DMS53 (cell line): ENCODE measurements at regions not wholly inside any gene's neighbourhood (a gene's known extent, or its start where the extent isn't known, plus 50 kb on each side); places are given as distances from the start of the nearest gene placed in this dataset.
"Not testable (repeated sequence)": the region's sequence is repeated elsewhere in the genome, so short reads cannot be mapped to it uniquely, and the experiment has no call there.

Experiments used
- DNase-seq: peaks from one replicate; lab custom pipeline; 2025; lab: John Stamatoyannopoulos, UW

DNA sequence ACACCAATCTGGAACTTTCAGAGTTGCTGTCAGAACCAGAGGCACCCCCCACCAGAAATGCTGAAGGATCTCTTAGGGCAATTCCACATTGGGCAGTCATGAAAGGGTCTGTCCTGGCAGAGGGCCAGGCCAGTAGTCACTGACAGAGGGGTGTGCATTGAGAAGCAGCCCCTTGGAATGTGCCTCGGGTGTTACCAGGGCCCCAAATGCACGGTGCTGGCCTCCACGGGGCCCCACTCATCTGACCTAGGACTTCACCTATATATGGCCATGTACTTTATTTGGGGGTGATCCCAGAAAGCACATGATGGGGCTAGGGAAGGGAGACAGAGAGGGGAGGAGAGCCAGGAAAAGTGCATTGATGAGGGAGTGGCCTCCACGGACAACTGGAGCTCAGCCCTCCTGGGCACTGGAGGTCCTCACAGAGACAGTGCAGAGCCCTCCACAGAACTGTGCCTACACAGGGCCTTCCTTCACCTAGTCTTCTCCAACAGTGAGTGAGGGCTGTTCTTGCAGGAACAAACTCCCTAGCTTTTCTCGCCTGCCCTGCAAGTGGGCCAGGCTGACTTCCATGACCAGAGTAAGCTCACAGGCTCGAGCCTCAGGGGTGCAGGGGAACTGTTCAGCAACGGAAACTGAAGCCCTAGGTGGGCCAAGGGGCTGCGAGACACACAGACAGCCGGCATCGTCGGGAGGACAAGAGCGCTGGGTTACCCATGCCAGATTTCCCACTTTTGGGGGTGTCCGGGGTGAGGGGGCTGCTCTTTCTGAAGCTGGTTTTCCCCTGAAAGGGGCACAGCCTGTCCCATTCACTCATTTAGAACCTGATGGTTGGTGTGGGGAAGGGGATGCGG lies 136.2 kb downstream of the HMX1 start:
- no peak for DNase-seq

DNA sequence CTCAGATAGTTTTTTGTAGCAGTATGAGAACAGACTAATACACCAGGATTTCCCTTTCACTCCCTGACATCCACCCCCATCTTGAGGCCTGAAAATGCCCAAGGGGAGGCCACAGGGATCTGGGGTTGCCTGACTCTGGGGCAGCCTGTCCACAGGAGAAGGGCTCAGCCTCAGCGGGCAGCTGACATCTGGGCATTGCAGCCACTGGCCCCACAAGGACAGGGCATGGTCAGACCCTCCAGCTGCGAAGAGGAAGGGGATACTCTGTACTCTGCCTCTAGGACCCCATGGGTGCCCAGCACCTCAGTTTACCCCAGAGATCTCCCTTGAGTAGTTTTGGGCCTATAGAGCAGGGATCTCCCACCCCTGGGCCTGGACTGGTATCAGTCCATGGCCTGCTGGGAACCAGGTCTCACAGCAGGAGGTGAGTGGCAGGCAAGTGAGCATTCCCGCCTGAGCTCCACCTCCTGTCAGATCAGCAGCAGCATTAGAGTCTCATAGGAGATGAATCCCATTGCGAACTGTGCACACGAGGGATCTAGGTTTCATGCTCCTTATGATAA lies 138.9 kb downstream of the HMX1 start:
- no peak for DNase-seq

DNA sequence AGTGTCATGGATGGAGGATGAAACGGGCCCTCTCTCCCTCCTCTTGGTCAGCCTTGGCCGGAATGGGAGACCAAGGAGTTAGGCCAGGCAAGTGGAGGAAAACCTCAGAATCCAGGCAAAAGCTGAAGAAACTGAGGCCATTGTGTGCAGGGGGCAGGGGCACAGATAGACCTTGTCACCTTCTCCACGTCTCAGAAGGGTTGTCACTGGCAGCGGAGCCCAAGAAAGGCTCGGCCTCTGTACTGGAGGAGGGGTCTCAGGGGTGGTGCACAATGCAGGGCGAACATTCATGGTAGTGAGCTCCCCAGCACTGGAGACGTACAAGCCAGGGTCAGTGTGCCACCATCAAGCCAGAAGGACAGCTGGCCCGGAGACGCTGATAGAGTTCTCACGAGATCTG lies 139.5 kb downstream of the CPZ start:
- DNase-seq: no peak

DNA sequence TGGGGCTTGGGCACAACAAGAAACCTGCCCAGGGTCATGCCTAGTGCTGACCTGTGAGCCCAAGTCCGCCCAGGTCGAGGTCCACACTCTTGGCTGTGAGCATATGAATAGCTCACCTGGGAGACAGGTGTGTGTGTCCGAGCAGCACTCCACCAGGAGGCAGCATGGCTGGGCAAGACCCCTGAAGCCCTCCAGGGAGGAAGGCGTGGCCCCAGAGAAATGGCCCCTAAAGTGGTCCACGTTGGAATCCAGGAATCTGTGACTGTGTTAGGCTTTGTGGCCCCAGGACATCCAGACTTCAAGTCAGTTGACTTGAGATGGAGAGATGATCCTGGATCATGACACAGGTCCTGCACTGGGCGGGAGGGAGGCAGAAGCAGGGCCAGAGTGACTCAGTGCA lies 138.8 kb downstream of the CPZ start:
- no peak for DNase-seq

DNA sequence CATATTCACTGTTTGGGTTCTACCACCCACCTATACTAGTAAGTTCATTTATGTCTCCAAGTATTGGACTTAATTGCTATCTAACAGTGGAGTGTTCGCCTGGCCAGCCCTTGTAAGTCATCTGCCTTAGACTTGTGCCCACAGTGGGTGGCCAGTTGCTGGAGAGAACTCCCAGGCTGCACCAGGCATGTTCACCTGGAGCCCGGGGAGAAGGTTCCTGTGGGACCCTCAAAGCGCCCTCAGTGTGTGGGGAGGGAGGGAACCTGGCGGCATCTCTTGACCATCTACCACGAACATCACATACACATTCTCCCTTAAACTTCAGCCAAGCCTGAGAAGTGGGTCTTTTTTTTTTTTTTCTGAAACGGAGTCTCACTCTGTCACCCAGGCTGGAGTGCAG lies 138.1 kb downstream of the CPZ start:
- DNase-seq: no peak

DNA sequence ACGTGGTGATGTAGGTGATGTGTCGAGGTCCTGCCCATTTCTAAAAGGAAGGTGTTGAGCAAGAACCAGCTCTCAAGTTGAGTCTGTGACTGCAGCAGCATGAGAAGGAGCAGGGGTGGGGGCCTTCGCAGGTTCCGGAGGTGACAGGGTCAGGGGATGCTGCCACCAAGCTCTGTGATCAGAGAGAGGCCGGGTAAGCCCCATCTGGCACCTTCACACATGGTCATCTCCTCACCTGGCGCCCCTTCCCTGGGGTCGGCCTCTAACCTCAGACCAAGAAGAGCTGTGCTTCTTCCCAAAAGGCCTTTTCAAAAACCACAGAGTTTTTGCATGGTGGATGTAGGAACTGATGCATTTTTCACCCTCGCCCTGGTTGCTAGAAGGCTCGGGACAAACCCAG lies 137.6 kb downstream of the CPZ start:
- no peak for DNase-seq

DNA sequence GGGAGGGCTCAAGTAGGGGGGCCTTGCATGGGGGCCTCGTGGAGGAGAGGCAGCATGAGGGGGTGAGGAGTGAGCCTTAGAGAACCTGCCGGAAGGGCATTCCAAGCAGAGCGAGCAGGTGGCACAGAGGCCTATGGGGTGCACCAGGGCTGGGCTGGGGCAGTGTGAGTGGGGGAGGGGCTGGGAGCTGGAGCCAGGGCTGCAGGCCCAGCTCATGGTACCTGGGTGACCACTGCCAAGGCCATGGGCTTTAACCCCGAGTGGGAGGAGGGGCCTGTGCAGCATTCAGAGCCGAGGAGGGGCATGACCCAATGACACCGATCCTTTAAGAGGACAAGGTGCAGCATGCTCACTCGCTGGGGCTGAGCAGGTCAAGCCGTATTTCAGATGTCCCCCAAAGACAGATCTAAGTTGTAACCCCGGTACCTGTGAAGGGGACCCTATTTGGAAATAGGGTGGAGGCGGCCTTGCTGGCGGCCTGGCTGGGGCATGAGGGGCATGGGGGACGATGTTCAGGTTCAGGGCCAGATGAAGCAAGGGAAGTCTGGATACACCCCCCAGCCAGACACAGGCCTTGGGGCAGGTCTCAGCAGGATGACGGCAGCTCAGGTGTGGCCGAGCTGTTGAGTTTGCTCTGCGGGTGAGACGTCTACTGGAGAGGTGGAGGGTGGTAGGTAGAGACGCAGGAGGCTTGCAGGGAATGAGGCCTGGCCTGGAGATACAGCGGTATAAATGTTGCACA lies 137.0 kb downstream of the CPZ start:
- DNase-seq: no peak

DNA sequence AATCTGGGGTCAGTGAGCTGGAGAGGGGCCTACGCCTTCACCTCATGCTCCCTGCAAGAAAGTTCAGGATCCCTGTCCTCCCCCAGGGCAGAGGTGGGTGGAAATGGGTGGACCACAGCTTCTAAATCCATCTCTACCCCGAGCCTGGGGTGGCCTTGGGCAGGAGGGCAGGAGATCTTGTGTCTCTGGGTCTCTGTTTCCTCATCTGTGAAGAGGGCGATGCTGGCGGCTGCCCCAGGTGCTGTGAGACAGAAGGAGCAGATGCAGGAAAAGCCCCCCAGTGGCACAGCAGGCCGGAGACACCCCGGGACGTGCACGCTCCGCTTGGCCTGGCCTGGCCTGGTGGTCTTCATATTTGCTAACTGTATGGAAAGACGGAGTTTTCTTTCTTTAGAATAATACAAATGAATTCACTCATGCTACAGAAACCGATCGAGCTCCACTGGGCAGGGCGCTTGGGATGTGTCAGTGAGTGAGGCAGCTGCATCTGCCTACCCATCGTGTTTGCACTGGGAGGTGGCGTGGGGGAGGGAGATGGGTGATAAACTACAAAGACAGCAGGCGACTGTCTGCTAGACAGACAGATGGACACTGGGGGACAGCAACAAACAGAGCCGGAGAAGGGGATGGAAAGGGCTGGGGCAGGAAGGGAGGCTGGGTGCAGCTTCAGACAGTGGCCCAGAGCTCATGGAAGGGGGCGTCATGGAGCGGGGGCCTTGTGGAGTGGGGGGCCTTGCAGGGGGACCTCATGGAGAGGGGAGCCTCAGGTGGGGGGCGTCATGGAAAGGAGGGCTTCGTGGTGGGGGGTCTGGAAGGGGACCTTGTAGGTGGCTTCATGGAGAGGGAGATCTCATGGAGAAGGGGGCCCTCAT lies 136.2 kb downstream of the CPZ start:
- no peak for DNase-seq

DNA sequence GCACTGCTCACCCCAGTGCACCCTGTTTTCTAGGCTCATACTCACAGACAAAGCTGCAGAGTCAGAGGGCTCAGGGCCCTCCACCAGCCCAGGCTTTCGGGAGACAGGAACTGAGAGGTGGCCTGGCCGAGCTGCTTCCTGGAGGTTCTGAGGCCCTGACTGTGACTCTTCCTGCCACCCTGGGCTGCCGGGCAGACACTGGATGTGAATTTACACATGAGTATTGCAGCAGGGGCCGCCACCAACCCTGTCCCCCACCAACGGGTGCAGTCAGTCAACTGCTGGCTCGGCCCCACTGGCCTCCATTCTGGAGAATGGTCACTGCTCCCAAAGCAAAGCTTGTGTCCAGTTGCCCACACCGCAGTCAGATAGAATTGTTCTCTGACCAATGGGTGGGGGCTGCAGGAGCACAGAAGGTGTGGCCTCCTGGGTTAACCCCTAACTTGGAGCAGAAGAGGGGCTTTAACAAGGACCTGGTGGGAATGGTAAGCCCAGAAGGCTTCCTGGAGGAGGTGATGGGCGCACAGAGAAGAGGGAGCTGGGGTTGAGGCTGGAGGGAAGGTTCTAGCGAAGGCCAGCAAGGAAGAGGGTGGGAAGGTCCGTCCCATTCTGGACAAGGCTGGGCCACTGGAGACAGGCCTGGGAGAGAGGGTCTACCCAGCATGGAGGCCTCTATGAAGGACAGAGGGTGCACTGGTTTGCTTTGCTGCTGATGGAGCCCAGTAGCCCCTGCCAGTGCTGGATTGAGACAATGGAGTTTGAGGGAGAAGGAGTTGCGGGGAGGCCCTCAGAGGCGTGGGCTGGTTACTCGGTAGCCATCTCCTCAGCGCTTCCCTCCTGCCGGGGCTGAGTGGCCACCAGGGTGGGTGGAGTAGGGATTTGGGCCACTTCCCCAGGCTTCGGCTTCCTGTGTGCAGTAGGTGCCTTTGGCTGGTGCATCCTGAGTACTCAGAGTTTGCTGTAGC lies 135.3 kb downstream of the CPZ start:
- no peak for DNase-seq

DNA sequence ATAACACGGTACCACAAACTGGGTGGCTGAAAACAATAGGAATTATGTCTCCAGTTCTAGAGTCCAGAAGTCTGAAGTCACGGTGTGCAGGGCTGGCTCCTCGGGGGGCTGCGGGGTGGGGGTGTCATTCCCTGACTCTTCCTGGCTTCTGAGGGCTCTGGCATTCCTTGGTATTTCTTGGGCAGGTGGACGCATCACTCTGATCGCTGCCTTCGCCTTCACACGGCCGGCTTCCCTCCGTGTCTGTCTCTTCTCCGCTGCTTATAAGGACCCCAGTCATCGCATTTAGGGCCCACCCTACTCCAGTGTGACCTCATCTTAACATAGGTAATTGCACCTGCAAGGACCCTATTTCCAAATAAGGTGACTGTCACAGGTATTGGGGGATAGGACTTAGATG lies 134.6 kb downstream of the CPZ start:
- DNase-seq: no peak

DNA sequence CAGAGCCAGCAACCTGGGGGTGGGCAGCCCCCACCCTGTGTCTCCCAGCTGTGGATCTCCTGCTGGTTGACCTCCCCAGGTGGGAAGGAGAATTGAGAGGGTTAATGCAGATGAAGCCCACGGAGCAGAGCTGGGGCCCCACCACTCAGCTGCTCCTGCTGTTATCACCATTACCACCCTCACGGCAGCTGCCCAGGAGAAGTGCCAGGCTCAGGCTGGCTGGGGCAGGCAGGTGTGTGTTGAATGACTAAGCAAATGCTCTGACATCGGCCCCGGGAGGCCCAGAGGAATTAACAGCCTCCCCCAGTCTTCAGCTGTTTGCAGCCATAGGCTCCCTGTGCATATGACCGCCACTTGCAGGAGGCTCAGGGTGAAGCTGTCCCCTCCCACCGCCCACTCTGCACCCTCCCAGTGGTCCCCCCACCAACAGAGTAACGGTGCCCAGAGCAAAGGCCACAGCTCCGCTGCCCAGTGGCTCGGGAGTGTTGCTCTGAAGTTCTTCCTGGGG lies 133.8 kb downstream of the CPZ start:
- no peak for DNase-seq

DNA sequence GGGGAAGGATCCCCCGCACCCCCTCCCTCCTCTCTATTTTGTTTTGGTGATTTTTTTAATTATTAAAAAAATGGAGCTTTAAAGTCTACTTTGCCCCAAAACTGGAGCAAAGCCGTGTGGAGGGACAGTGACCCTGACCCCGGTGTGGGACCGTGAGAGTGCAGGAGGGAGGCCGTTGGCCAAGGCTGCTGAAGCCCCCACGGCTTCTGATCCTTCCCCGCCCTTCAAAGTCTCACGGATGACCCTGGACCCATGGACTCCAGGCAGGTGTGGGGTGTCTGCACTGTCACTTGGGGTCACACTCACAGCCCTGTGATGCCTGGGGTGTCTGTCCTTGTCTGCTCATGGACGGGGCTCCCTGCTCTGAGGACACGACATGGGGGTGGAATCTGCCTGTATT lies 133.3 kb downstream of the CPZ start:
- no peak for DNase-seq

DNA sequence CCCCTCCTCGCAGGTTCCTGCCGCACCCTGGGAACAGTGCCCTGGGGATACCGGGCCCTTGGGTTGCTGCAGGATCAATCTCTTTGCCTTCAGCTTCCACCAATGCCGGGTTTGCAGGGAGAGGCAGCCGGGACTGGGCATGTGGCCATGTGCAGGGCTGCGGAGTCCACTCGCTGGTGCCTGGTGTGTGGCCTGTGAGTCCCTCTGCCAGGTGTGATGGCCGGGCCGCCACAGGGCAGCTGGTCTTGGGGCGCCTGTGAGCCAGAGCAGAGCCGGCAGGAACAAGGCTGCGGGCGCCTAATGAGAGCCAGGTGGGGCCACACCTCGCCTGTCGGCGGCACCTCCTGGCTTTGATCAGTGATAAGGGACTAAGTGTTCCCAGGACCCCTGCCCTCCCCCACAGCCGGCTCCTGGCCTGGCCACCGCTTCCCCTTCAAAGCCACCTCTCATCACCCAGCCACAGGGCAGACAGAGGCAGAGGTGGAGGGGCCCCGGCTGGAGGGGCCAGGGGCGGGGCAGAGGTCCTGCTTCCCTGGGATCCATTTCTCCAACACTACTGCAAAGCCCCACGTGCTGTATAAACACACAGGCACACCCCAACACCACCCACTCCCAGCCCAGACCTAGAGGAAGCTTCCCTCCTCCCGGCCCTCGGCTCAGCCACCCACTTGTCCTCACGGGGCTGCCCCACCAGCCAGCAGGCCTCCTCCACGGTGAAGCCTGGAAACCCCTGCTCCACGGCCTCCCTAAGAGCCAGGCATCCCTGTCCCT lies 132.7 kb downstream of the CPZ start:
- no peak for DNase-seq

DNA sequence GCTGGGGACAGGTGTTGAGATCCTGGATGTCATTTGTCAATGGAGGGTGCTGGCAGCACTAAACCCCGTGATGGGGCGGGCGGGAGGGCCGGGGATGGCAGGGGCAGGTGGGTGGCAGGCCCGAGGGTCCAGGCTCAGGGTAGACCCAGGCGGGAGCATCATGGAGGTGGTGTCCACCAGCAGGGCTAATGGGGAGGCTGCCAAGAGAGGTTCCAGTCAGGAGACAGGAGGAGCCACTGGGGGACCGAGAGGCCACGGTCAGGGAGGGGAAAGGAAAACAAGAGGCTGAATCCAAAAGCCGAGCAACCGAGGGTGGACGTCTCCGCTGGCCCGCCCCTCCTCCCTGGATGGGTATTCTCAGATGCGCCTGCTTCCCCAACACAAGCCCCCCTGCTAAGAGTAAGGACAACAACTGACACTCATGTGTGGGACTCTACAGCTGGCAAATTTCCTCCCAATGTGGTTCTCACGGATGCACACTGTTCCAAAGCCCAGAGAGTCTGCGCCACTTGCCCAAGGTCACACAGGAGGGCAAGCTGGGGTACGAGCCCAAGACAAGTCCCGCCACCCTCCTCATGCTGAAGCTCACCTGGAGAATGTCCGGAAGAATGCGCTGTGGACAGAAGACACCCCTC lies 132.0 kb downstream of the CPZ start:
- DNase-seq: no peak

DNA sequence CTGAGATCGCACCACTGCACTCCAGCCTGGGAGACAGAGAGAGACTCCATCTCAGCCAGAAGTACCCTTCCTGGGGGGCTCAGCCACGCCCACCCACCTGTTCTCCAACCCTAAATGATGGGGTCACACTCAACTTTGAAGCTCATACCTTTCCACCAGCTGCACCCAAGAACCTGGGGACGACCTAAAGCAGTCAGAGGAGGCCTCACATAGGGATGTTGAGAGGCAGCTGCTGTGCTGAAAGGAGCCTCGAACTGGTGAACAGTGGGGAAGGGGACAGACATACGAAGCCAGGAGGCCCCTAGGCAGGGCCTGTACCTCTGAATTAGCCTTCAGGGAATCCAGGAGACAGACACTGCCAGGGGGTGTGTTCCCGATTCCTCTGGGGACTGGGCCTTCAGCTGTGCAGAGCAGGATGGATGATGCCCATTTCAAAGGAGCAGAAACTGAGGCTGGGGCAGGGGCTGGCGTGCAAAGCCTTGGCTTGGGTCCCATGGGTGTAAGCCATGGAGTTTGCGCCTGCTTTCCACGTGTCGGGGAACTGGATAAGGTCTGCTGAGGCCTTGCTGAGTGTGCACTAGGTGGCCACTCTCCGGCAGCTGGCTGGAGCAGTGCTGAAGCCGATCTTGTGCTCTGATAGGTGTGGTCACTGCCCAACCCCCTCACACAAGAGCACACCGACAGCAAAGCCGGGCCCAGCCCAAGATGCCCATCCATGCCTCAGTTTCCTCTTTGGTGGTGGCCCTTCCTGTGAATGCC lies 130.8 kb downstream of the CPZ start:
- DNase-seq: no peak

DNA sequence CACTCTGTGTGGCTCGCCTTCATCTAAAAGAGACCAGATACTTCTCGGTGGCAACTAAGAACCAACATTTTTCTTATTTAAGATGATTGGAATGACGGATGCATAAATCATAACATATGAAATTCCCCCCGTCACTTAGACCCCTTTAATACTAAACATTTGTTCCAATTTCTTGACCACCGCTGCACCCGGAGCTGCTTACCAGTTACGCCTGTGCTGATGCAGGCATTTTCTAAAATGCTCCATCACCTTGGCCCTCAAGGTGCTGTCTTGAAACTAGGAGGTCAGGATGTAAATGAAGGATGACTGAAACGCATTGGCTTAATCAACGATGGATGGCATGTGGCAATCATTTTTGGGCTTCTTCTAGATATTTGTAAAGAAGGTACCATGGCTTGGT lies 130.0 kb downstream of the CPZ start:
- no peak for DNase-seq

DNA sequence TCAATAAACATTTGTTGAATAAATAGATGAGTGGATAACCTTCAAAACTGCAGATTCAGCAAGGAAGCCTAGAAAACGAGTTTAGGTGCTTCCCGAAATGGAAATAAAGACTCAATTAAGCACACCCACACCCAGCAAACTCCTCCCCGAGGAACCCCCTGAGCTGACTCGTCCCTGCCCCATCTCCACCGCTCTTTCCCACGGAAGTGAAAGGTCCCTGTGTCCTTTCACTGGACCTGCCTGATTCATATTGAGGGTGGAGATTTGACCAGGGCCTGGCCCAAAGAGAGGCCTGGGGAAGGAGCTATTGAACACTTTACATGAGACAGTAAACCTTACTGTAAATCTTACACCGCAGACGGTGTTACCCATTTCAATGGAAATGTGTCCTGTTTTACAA lies 129.1 kb downstream of the CPZ start:
- DNase-seq: no peak

DNA sequence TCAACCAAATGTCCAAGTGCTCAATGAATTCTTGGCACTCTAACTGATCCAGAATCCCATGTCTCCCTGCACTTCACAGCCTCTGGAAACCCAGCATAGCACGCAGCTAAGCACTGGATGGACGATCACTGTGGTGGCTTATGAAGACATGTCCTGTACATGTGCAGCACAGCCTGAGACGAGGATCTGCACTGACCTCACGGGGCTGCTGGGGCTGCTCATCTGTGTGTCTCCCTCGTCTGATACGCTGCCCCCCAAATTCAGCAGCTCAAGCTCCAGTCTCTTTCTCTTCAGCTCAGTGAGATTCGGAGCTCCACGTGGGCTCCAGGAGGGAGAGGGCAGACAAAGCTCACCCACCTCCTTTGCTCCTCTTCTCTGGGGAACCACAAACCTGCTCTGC lies 126.9 kb downstream of the CPZ start:
- DNase-seq: no peak

DNA sequence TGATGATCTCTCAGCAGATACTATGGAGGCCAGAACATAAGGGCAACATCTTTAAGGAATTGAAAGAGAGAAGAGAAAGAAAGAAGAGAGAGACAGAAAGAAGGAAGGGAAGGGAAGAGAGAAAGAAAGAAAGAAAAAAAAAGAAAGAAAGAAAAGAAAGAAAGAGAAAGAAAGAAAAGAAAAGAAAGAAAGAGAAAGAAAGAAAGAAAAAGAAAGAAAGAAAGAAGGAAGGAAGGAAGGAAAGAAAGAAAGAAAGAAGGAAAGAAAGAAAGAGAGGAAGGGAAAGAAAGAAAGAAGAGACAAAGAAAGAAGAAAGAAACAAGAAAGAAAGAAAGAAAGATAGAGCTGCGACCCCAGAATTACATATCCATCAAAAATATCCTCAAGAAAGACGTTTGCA lies 124.9 kb downstream of the CPZ start:
- DNase-seq: not testable (repeated sequence)
